RWPE2 (cell line): ENCODE measurements at regions not wholly inside any gene's neighbourhood (a gene's known extent, or its start where the extent isn't known, plus 50 kb on each side); places are given as distances from the start of the nearest gene placed in this dataset.

Experiments used
- ATAC-seq: fragments of 200-7000 bp; cut with Tn5 transposase; 3 replicates; pipeline ENCODE4 v1.9.1; 2021; ENCODE audit warnings: low read depth
- DNase-seq: peaks from one replicate; pipeline ENCODE4 v3.0.0-alpha.2; 2020; ENCODE audit warnings: low spot score
- H3K27ac ChIP-seq: fragments of 450-650 bp; 2 replicates; pipeline ENCODE4 v1.5.1; 2017; ENCODE audit warnings: mild to moderate bottlenecking; ENCODE audit not compliant: poor library complexity, severe bottlenecking
- H3K27me3 ChIP-seq: fragments of 250-450 bp; sonication (Bioruptor Pico); 2 replicates; pipeline ENCODE4 v1.5.1; 2021; ENCODE audit warnings: mild to moderate bottlenecking, moderate library complexity; ENCODE audit not compliant: insufficient read depth, poor library complexity, severe bottlenecking
- H3K36me3 ChIP-seq: fragments of 250-450 bp; sonication (Bioruptor Pico); 2 replicates; pipeline ENCODE4 v1.5.1; 2020; ENCODE audit warnings: low read depth, mild to moderate bottlenecking, moderate library complexity
- H3K4me1 ChIP-seq: fragments of 250-450 bp; sonication (Bioruptor Pico); 2 replicates; pipeline ENCODE4 v1.5.1; 2021; ENCODE audit warnings: mild to moderate bottlenecking, moderate library complexity; ENCODE audit not compliant: insufficient read depth, poor library complexity, severe bottlenecking
- H3K4me3 ChIP-seq: fragments of 250-450 bp; sonication (Bioruptor Pico); 2 replicates; pipeline ENCODE4 v1.5.1; 2021; ENCODE audit warnings: mild to moderate bottlenecking, moderate library complexity; ENCODE audit not compliant: severe bottlenecking
- H3K9me3 ChIP-seq: fragments of 250-450 bp; sonication (Bioruptor Pico); 2 replicates; pipeline ENCODE4 v1.5.1; 2021; ENCODE audit warnings: mild to moderate bottlenecking, moderate library complexity; ENCODE audit not compliant: severe bottlenecking
- CTCF ChIP-seq: fragments of 450-650 bp; IDR thresholded peaks from one replicate; pipeline ENCODE4 v1.5.1; 2017; ENCODE audit warnings: mild to moderate bottlenecking, moderate library complexity; ENCODE audit not compliant: poor library complexity, severe bottlenecking

GRCh38 chr13:107133950-107134349 lies 566.0 kb upstream of the ARGLU1 start:
- H3K9me3 ChIP-seq, result no peaks in the 10 kb centered on the region

GRCh38 chr13:107130566-107130965 lies 562.6 kb upstream of the ARGLU1 start:
- Histone ChIP-seq H3K9me3 (no peaks in the 10 kb centered on the region), H3K4me1 (no peaks in the 10 kb centered on the region), H3K27me3 (no peaks in the 10 kb centered on the region), H3K36me3 (no peaks in the 10 kb centered on the region), H3K4me3 (no peak overlapping the region), H3K27ac (no peak overlapping the region)
- ATAC-seq (no peak), DNase-seq (no peak)
- TF ChIP-seq CTCF, result no peak

More at GRCh38 chr13:107133950-107134349, 566.0 kb upstream of the ARGLU1 start:
- Histone ChIP-seq H3K36me3 (no peaks in the 10 kb centered on the region), H3K27me3 (peaks cover 3% of the 10 kb centered on the region), H3K4me3 (no peak overlapping the region), H3K27ac (no peak overlapping the region), H3K4me1 (no peaks in the 10 kb centered on the region)
- TF ChIP-seq CTCF, result no peak
- DNase-seq (no peak), ATAC-seq (no peak)

GRCh38 chr13:107124730-107125129 lies 556.8 kb upstream of the ARGLU1 start:
- no peaks in the 10 kb centered on the region for H3K4me1 ChIP-seq
- DNase-seq, result no peak
- no peaks in the 10 kb centered on the region for H3K36me3 ChIP-seq
- TF ChIP-seq CTCF, result no peak
- no peak overlapping the region for H3K27ac ChIP-seq
- H3K9me3 ChIP-seq, result no peaks in the 10 kb centered on the region
- no peak for ATAC-seq
- H3K27me3 ChIP-seq, result no peaks in the 10 kb centered on the region
- no peak overlapping the region for H3K4me3 ChIP-seq

- Histone ChIP-seq H3K4me1 (no peaks in the 10 kb centered on the region), H3K27me3 (no peaks in the 10 kb centered on the region), H3K36me3 (no peaks in the 10 kb centered on the region), H3K4me3 (no peak overlapping the region), H3K27ac (no peak overlapping the region), H3K9me3 (no peaks in the 10 kb centered on the region)
- TF ChIP-seq CTCF, result peak; percentile 69
- no peak for ATAC-seq
- no peak for DNase-seq
Observed at GRCh38 chr13:107124129-107124718, 556.3 kb upstream of the ARGLU1 start.

- no peaks in the 10 kb centered on the region for H3K27me3 ChIP-seq
- TF ChIP-seq CTCF, result no peak
- no peaks in the 10 kb centered on the region for H3K9me3 ChIP-seq
- H3K36me3 ChIP-seq, result no peaks in the 10 kb centered on the region
- no peak for ATAC-seq
- H3K4me3 ChIP-seq, result no peak overlapping the region
- no peak for DNase-seq
- no peak overlapping the region for H3K27ac ChIP-seq
- H3K4me1 ChIP-seq, result no peaks in the 10 kb centered on the region
Observed at GRCh38 chr13:107121793-107122192, 553.9 kb upstream of the ARGLU1 start.
